SKM-1 (cell line): ENCODE measurements at regions not wholly inside any gene's neighbourhood (a gene's known extent, or its start where the extent isn't known, plus 50 kb on each side); places are given as distances from the start of the nearest gene placed in this dataset.
"Not testable (repeated sequence)": the region's sequence is repeated elsewhere in the genome, so short reads cannot be mapped to it uniquely, and the experiment has no call there.

ENCODE experiments used
- DNase-seq: peaks from one replicate; lab custom pipeline; 2025; ENCODE audit not compliant: unreplicated experiment; lab: John Stamatoyannopoulos, UW

DNA sequence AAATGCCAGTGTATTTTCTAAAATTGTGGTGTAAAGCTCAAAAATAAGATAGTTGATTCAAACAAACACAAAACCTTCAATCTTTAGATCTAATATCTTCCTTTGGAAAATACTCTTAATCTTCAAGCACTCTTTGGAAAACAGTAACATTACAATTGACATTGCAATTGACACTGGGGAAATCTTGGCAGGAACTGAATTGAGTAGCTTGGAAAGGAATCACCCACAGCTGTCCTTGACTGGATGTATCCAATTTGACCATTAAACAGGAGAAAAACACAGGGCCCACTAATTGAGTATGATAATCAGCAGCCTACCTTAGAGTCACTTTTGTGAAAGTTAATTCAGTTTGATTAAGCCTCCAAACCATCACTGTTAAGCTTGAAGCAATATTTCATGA, 776.7 kb downstream of the DTWD2 start:
- DNase-seq, result no peak

DNA sequence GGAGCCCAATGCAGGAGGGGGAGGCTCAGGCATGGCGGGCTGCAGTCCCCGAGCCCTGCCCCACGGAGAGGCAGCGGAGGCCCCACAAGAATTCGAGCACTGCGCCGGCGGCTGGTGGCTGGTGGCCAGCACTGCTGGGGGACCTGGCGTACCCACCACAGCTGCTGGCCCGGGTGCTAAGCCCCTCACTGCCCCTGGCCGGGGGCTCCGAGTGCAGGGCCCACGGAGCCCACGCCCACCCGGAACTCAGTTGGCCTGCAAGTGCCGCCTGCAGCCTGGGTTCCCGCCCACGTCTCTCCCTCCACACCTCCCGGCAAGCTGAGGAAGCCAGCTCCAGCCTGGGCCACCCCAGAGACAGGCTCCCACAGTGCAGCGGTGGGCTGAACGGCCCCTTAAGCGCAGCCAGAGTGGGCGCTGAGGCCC, 780.3 kb downstream of the DTWD2 start:
- no peak for DNase-seq

DNA sequence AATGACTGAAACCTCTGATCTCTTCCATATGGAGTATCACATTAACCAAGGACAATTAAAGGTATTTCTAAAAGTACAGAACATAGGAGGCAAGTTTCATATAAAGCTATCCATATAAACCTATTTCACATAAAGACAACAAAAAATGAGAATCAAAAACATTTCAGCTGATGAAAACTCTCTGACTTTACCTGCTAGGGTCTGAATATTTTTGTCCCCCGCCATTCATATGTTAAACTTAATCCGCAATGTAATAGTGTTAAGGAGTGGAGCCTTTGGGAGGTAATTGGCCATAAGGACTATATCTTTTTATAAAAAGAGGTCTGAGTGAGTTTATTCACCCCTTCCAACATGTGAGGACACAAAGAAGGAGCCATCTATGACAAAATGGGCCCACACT, 788.5 kb downstream of the DTWD2 start:
- DNase-seq, result no peak

DNA sequence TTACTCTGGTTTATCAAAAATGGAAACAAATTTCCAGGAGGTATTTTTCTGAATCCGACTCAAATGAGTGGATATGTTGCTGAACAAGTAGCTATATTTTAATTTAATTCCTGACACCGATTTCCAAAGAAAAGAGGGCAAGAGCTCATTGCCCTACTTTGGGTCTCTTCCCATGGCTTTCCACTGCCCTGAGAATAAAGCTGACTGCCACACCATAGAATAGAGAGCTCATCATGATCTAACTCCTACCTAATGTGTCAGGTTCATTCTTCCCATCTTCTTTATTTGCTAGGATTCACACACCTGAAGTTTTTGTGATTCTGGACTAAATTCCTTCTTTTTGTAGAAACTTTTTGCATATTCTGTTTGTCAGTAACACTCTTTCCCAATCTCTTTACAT, 792.1 kb downstream of the DTWD2 start:
- no peak for DNase-seq

DNA sequence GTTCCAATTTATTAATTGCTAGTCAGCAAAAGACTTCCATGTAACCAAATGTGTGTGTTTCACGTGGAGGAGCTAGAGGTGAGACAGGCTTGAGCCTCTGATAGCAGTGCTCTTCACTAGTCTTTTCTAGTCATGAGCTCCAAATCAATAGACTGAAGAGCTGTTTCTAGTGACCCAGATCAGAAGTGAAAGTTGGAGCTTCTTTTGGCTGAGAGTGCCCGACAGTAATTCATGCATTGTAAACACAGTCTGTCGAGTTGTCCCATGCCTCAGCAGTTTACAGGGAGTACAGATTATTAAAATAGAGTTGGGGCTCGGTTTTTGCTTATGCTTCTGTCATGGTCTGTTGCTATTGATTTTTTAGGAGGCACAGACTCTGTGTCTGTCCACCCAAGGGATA, 793.1 kb downstream of the DTWD2 start:
- DNase-seq, result no peak

DNA sequence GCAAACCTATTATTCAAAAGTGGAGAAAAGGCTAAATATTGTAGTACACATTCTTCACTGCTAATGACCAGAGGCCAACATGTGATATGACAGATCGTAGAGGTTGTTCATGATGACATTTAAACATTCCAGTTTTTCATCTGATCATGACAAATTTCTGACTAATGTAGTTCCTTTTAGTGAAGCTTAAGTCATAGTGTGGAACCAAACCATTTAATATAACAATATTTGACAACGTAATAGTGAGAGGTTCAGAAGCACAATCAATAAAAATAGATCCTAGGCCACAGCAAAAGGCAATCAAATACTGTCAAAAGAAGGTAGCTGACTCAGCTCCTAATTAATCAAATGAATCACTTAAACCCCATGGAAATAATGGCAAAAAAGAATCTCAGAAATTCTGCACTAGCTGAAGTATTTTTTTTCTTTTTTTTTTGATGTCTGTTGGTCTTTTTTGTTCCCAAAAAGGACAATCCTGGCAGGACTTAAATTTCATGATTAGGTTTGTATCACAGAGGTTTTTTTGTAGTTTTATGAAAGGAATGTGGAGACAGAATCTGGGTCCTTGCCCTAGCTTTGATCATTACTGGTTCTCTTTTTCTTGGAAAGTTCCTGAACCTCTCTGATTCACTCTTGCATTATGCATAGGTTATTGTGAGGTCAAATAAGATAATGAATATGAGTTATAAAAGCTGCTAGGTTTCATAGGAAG, 795.0 kb downstream of the DTWD2 start:
- DNase-seq, result no peak

DNA sequence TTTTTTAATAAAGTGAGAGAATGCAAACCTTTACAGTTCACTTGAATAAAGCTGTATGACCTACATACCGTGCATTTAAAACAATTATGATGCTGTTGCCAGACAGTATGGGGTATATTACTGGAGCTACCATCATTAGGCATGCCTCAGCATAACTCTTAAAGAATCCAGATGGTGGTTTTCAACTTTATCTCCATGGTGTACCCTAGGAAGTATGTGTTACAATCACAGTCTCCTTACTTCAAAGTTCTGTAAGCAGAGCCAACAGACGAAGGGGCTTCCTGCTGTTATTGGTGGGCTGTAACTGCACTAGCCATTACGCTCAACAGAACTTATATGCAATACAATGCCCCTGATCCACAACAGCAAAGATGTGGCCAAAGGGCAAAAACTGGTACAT, 803.3 kb downstream of the DTWD2 start:
- DNase-seq, result no peak

DNA sequence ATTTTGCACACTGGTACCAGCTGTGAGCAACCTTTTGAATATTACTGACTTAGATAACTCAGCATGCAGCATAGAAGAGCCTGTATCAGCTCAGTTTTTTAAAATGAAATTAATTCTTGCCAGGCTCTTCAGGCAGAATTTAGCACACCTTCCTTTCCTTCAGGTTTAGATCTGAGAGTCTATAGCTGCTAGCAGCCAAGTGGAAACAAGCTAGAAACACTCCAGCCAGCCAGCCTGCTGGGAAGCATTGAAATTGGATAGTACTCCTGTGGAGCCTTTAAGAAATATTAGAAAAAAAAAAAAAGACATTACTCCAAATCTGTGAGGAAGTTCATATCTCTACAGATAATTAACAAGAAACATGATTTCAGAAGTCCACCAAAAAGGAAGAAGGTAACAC, 812.2 kb downstream of the DTWD2 start:
- no peak for DNase-seq

DNA sequence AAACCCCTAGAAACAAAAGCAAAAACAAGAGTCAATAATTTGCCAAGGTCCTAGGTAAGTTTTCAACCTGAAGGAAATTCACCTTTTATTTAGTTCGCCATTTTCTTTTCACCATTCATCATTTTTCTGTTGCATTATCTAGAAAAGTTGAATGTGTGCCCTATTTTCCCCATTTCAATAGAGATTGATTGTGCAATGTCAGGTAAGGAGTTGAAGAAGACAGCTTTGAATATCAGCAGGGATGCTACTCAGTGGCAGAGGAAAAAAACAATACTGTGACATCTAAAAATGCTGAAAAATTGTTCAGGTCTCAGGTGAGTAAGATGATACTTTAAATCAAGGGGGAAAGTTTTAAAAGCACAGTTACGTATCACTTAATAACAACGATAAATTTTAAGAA, 813.7 kb downstream of the DTWD2 start:
- DNase-seq, result no peak

DNA sequence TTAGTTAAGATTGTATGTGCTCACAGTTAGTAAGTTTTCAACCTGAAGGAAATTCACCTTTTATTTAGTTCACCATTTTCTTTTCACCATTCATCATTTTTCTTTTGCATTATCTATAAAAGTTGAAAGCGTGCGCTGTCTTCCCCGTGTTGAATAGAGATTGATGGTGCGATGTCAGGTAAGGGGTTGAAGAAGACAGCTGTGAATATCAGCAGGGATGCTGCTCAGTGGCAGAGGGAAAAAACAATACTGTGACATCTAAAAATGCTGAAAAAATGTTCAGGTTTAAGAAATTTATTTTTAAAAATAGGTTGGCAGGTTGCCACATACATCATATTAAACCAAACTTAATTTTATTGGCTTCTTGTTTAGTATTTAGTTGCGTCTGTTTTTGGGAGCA, 815.0 kb downstream of the DTWD2 start:
- DNase-seq, result no peak

DNA sequence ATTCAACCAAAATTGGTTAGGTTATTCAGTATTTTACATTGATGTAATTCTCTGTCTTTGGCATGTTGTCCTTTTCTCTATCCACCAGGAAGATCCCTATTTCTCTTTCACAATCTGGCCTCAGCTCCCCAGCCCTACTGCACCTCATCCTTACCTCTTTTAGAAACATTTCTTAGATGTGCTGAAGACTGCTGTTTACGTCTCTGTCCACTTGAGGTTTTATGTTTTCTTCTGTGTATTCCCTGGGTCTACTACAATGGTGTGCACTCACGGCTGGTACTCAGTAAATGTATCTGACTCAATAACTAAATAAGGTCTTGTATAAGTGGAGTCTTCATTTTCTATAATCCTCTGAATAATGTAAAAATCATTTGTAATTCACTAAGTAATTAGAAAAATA, 822.7 kb downstream of the DTWD2 start:
- no peak for DNase-seq

DNA sequence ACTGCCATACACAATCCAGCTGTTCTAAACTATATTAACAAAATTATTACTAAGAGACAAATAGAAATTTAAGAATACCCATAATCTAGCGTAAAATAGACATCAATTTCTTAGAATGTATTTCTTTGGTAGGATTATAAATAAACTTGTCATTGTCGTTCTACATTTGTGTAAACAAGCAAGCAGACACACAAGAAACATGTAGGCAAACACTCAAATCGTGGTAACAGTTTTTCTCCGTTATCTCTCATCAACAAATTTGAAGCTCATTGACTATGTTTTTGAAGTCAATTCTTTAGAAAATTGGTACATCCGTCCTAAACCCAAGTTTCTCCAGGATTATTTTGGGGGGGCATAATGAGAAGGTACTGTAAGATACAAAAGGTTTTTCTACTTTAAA, 832.2 kb downstream of the DTWD2 start:
- no peak for DNase-seq

DNA sequence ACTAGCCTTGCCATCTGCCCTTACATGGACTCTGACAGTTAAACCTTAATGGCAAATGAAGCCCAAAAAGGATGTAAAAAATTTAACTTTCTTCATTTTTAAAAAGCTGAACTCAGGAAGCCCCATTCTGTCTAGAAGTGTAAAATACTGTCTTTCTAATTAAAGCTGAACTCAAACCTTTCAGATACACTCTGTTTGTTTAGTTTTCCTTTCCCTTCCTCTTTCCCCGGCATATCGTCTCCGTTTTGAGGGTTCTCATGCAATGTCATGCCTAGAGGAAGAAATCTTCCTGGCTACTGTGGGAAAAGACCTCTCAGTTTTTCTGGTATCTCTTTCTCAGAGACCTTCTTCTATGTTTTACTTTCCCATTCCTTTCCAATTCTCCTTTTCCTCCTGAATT, 841.5 kb downstream of the DTWD2 start:
- DNase-seq, result no peak

DNA sequence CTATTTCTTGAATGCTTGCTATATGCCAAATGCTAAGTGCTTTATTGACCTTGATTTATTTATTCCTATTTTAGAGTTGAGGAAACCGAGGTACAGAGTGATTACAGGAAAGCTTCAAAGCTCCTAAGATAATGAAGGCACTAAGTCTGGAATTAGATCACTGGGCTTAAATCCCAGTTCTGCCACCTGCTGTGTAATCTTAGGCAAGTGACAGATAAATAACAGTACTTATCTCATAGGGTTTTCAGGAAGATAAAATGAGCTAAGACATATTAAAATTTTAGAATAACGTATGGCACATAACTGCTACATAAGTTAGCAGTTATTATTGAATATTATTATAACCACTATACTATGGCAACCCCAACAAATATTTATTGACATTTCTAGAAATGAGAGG, 843.8 kb downstream of the DTWD2 start:
- DNase-seq, result no peak

DNA sequence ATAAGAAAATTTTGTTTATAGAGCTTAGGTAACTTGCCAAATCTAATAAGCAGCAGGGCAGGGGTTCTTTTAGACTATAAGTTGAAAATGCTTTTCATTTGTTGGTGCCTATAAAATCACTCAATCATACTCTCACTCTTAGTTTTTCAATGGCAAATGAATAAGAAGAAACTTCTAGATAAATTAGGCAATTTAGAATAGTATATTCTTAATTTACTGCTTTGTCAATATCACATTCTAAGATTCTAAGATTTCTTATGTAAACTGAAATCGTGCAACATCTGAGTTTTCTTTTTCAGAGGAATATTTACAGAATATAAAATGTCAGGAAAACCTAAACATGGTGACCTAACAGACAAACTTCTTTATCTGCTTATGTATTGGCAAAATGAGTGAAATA, 849.0 kb downstream of the DTWD2 start:
- no peak for DNase-seq

DNA sequence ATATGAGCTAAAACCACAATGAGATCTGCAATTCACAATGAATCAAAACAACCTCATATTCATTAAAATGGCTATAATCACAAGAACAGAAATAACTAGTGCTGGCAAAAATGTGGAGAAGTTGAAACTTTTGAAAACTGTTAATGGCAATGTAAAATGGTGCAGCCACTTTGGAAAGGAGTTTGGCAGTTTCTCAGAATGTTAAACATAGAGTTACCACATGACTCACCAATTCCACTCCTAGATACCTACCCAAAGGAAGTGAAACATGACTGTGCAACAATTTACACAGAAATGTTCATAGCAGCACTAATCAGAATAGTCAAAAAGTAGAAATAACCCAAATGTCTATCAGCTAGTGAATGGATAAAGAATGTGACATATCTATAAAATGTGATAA, 862.2 kb downstream of the DTWD2 start:
- no peak for DNase-seq

DNA sequence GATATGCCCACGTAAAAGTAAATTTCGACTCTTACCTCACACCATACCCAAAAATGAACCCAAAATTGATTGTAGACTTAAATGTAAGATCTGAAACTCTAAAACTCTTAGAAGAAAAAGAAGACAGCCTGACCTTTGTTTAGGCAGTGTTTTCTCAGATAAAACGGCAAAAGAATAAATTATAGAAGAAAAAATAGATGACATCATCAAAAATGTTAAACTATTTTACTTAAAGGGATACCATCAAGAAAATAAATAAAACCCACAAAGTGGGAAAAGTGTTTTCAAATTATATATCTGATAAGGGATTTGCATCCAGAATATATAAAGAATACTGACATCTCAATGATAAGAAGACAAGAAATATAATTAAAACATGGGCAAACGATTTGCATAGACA, 862.7 kb downstream of the DTWD2 start:
- DNase-seq, result no peak

DNA sequence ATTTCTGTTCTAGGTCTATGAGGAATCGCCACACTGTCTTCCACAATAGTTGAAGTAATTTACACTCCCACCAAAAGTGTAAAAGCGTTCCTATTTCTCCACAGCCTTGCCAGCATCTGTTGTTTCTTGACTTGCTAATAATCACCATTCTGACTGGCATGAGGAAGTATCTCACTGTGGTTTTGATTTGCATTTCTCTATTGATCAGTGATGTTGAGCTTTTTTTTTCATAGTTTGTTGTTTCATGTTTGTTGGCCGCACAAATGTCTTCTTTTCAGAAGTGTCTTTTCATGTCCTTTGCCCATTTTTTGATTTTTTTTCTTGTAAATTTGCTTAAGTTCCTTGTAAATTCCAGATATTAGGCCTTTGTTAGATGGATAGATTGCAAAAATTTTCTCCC, 867.1 kb downstream of the DTWD2 start:
- no peak for DNase-seq

DNA sequence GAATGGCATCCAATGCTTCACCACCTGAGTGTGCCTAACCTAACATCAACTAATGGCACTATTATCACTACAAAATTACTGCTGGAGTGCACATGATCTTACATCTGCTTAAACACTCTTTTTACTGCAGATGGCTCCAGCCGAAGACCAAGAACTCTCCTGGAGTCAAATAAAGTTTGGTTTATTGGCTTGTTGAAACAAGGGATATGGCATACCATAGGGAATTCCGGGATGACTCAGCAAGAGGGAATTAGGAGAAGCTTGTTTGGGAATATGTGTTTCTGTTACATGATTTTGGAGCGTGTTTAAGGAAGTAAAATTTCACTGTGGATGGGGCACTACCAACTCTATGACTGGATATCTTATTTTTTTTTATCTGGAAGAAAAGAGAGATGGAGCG, 872.6 kb downstream of the DTWD2 start:
- DNase-seq, result no peak

DNA sequence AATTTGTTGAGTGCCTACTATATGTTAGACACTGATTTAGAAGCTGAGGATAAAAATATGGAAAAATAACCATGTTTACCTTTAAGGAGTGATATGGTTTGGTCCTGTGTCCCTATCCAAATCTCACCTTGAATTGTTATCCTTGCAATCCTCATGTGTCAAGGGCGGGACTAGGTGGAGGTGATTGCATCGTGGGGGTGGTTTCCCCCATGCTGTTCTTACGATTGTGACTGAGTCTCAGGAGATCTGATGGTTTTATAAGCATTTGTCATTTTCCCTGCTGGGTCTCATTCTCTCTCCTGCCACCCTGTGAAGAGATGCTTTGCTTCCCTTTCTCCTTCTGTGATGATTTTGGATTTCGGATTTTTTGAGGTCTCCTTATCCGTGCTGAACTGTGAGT, 876.4 kb downstream of the DTWD2 start:
- DNase-seq, result no peak

DNA sequence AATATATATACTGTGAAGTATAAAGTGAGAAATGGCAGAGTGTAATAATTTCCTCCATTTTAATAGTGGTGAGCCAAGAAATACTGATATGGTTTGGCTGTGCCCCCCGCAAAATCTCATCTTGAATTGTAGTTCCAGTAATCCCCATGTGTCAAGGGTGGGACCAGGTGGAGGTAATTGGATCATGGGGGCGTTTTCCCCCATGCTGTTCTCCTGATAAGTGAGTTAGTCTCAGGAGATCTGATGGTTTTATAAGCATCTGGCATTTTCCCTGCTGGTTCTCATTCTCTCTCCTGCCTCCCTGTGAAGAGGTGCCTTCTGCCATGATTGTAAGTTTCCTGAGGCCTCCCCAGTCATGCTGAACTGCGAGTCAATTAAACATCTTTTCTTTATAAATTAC, 881.1 kb downstream of the DTWD2 start:
- DNase-seq, result not testable (repeated sequence)

DNA sequence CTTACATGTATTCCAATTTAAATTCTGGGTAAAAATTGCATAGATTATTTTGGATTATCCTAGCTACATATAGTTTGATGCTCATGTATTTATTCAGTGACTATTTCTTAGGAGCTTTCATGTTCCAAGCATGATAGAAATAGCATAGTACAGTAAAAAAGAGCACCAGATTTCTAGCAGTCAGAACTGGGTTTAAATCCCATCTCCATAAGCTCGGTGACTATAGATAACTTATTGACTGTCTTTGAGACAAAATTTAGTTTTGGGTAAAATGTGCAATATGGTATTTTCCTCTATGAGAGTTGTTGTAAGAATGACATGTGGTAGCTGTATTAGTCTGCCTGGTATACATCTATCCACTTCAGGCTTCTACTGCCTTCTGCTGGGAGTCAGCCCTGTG, 889.6 kb downstream of the DTWD2 start:
- no peak for DNase-seq

DNA sequence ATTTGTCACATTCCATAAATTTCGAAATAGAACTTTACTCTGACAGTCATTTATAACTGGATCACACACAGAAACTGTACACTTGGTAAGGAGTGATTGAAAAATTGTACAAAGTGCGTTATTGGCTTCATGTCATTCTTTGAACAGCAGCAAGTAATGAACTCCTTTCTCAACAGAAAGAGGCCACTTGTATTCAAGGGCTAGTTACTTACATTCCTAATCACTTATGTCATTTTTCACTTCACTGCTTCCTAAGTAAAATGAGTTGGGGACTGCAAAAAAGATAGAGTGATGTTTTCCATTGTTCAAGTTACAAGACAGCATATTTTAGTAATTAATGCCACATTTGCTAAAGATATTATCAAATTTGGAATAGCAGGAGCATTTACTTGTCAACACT, 893.2 kb downstream of the DTWD2 start:
- no peak for DNase-seq

DNA sequence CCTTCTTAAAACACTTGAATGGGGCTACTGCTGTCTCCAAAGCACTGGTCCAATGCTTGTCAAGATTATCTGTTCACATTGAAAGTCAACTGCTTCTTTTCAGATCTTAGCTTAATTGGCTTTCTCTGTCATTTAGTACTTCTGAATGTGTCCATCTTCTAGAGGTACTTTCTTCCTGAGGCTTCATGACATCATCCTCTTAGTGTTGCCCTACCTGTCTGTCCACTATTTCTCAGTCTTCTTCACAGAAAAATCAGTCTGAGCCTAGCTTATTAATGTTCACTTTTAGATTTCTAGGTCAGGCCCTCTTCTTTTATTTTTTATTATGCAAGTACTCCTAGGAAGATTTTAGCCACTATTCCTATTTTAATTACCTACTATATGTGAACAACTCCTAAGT, 899.9 kb downstream of the DTWD2 start:
- DNase-seq, result no peak
